SK-N-SH treated with all-trans-retinoic acid at 6 μM for 48 hours (cell line): ENCODE measurements at regions not wholly inside any gene's neighbourhood (a gene's known extent, or its start where the extent isn't known, plus 50 kb on each side); places are given as distances from the start of the nearest gene placed in this dataset.

Source experiments
- ATAC-seq: fragments of 200-7000 bp; cut with Tn5 transposase; 3 replicates; pipeline ENCODE4 v1.9.1; 2020; ENCODE audit warnings: mild to moderate bottlenecking, moderate library complexity
- ARNTL ChIP-seq: fragments of 450-650 bp; formaldehyde crosslinking; IDR thresholded peaks from 2 replicates; pipeline ENCODE4 v1.5.0; 2020; ENCODE audit warnings: low read depth, mild to moderate bottlenecking, moderate library complexity, borderline replicate concordance
- BACH2 ChIP-seq: fragments of 250-450 bp; sonication (Bioruptor Pico); IDR thresholded peaks from 2 replicates; pipeline ENCODE4 v1.9.0; 2021; ENCODE audit warnings: mild to moderate bottlenecking, borderline replicate concordance
- CREB5 ChIP-seq: fragments of 250-450 bp; sonication (Bioruptor Pico); IDR thresholded peaks from 2 replicates; pipeline ENCODE4 v1.5.1; 2020; ENCODE audit warnings: low read depth, mild to moderate bottlenecking, moderate library complexity
- CSDC2 ChIP-seq: fragments of 250-450 bp; sonication (Bioruptor Pico); IDR thresholded peaks from 2 replicates; pipeline ENCODE4 v1.5.0; 2020; ENCODE audit warnings: mild to moderate bottlenecking, moderate library complexity
- CSRNP3 ChIP-seq: fragments of 250-450 bp; sonication (Bioruptor Pico); IDR thresholded peaks from 2 replicates; pipeline ENCODE4 v1.5.1; 2021; ENCODE audit warnings: mild to moderate bottlenecking, moderate library complexity
- ESRRG ChIP-seq: fragments of 250-450 bp; sonication (Bioruptor Pico); IDR thresholded peaks from 2 replicates; pipeline ENCODE4 v1.6.1; 2021; ENCODE audit warnings: mild to moderate bottlenecking
- GLIS3 ChIP-seq: fragments of 250-450 bp; sonication (Bioruptor Pico); IDR thresholded peaks from 2 replicates; pipeline ENCODE4 v1.5.0; 2020; ENCODE audit warnings: mild to moderate bottlenecking, moderate library complexity
- ISL1 ChIP-seq: fragments of 250-450 bp; sonication (Bioruptor Pico); IDR thresholded peaks from 2 replicates; pipeline ENCODE4 v2.1.2; 2022; ENCODE audit warnings: mild to moderate bottlenecking, moderate library complexity
- OSR1 ChIP-seq: fragments of 250-450 bp; sonication (Bioruptor Pico); IDR thresholded peaks from 2 replicates; pipeline ENCODE4 v1.8.0; 2022; ENCODE audit warnings: moderate library complexity, mild to moderate bottlenecking, inconsistent platforms
- PATZ1 ChIP-seq: fragments of 250-450 bp; sonication (Bioruptor Pico); IDR thresholded peaks from 2 replicates; pipeline ENCODE4 v1.8.0; 2020; ENCODE audit warnings: mild to moderate bottlenecking, moderate library complexity, borderline replicate concordance
- POU6F1 ChIP-seq: fragments of 250-450 bp; sonication (Bioruptor Pico); IDR thresholded peaks from 2 replicates; pipeline ENCODE4 v1.8.0; 2021; ENCODE audit warnings: low read depth, mild to moderate bottlenecking, moderate library complexity, borderline replicate concordance
- PPARA ChIP-seq: fragments of 250-450 bp; sonication (Bioruptor Pico); IDR thresholded peaks from 2 replicates; pipeline ENCODE4 v1.5.0; 2020; ENCODE audit warnings: mild to moderate bottlenecking, borderline replicate concordance
- RARB ChIP-seq: fragments of 250-450 bp; sonication (Bioruptor Pico); IDR thresholded peaks from 2 replicates; pipeline ENCODE4 v1.8.0; 2021; ENCODE audit warnings: mild to moderate bottlenecking, moderate library complexity
- SNAI2 ChIP-seq: fragments of 250-450 bp; sonication (Bioruptor Pico); IDR thresholded peaks from 2 replicates; pipeline ENCODE4 v1.5.0; 2020; ENCODE audit warnings: mild to moderate bottlenecking, moderate library complexity
- TCF4 ChIP-seq: fragments of 250-450 bp; sonication (Bioruptor Pico); IDR thresholded peaks from 2 replicates; pipeline ENCODE4 v1.8.0; 2021; ENCODE audit warnings: mild to moderate bottlenecking, moderate library complexity, borderline replicate concordance
- TOX ChIP-seq: fragments of 250-450 bp; sonication (Bioruptor Pico); IDR thresholded peaks from 2 replicates; pipeline ENCODE4 v1.8.0; 2021; ENCODE audit warnings: mild to moderate bottlenecking, moderate library complexity, borderline replicate concordance
- TSHZ2 ChIP-seq: fragments of 250-450 bp; sonication (Bioruptor Pico); IDR thresholded peaks from 2 replicates; pipeline ENCODE4 v1.5.0; 2020; ENCODE audit warnings: mild to moderate bottlenecking, moderate library complexity
- ZC3H10 ChIP-seq: fragments of 250-450 bp; sonication (Bioruptor Pico); IDR thresholded peaks from 2 replicates; pipeline ENCODE4 v1.5.1; 2021; ENCODE audit warnings: mild to moderate bottlenecking, moderate library complexity
- ZFP3 ChIP-seq: fragments of 250-450 bp; sonication (Bioruptor Pico); IDR thresholded peaks from 2 replicates; pipeline ENCODE4 v1.5.0; 2020; ENCODE audit warnings: mild to moderate bottlenecking, moderate library complexity
- ZNF70 ChIP-seq: fragments of 450-650 bp; formaldehyde crosslinking; IDR thresholded peaks from 2 replicates; pipeline ENCODE4 v1.5.0; 2020; ENCODE audit warnings: mild to moderate bottlenecking, moderate library complexity
- ZNF8 ChIP-seq: fragments of 450-650 bp; formaldehyde crosslinking; IDR thresholded peaks from 2 replicates; pipeline ENCODE4 v1.5.0; 2020; ENCODE audit warnings: mild to moderate bottlenecking, moderate library complexity

GRCh38 chr5:63473335-63473967, 488.8 kb downstream of the HTR1A start:
- ATAC-seq: no peak
- TF ChIP-seq PATZ1 (CRISPR knock-in tag): no peak

- TF ChIP-seq POU6F1 (no peak), RARB (CRISPR knock-in tag) (no peak), ISL1 (CRISPR knock-in tag) (no peak), ARNTL (CRISPR knock-in tag) (no peak), BACH2 (CRISPR knock-in tag) (no peak), PPARA (CRISPR knock-in tag) (no peak), CSRNP3 (no peak), ZFP3 (CRISPR knock-in tag) (no peak), GLIS3 (no peak), TSHZ2 (CRISPR knock-in tag) (no peak), TOX (CRISPR knock-in tag) (no peak), OSR1 (CRISPR knock-in tag) (no peak), PATZ1 (CRISPR knock-in tag) (no peak), TCF4 (CRISPR knock-in tag) (no peak), ZC3H10 (CRISPR knock-in tag) (no peak), SNAI2 (CRISPR knock-in tag) (no peak)
- TF ChIP-seq, all 23 proteins: peak for 0
- no peak for ATAC-seq
These were observed 506.0 kb downstream of the HTR1A start for GRCh38 chr5:63456279-63456678.

GRCh38 chr5:63451188-63451587, 511.1 kb downstream of the HTR1A start:
- TF ChIP-seq ZNF70 (CRISPR knock-in tag) (no peak), ISL1 (CRISPR knock-in tag) (no peak), ZC3H10 (CRISPR knock-in tag) (no peak), CSDC2 (CRISPR knock-in tag) (no peak), BACH2 (CRISPR knock-in tag) (no peak), ZNF8 (CRISPR knock-in tag) (no peak), RARB (CRISPR knock-in tag) (no peak), TOX (CRISPR knock-in tag) (no peak), ESRRG (no peak), CREB5 (CRISPR knock-in tag) (no peak), POU6F1 (no peak), CSRNP3 (no peak), SNAI2 (CRISPR knock-in tag) (no peak)
- ATAC-seq: no peak
